WTC11 (cell line): ENCODE measurements at regions not wholly inside any gene's neighbourhood (a gene's known extent, or its start where the extent isn't known, plus 50 kb on each side); places are given as distances from the start of the nearest gene placed in this dataset.

ENCODE experiments used
- ATAC-seq: fragments of 200-7000 bp; cut with Tn5 transposase; 2 replicates; pipeline ENCODE4 v1.10.0; 2021; ENCODE audit warnings: mild to moderate bottlenecking, moderate library complexity
- CTCF ChIA-PET: fragments of 300-600 bp; sonication (Branson Sonifier 250); formaldehyde crosslinking; loops from one replicate; lab custom pipeline; 2021; ENCODE audit warnings: antibody characterized with exemption; lab: Charles Lee
- POLR2A ChIA-PET: fragments of 350-600 bp; sonication (Branson Sonifier 250); formaldehyde crosslinking; loops from one replicate; lab custom pipeline; 2021; ENCODE audit warnings: antibody characterized with exemption; lab: Charles Lee
- DNase-seq: peaks from one replicate; pipeline ENCODE4 v3.0.0; 2021; ENCODE audit warnings: low spot score
- H3K27ac Mint-ChIP-seq: 2 replicates; pipeline ENCODE4 v1.8.0; 2021; ENCODE audit warnings: mixed read lengths
- H3K27me3 Mint-ChIP-seq: 2 replicates; pipeline ENCODE4 v1.8.0; 2021; ENCODE audit warnings: low read depth, mild to moderate bottlenecking, moderate library complexity, mixed read lengths
- H3K36me3 Mint-ChIP-seq: 2 replicates; pipeline ENCODE4 v1.8.0; 2021; ENCODE audit warnings: mixed read lengths
- H3K4me1 Mint-ChIP-seq: 2 replicates; pipeline ENCODE4 v1.8.0; 2022; ENCODE audit warnings: mixed read lengths
- H3K4me3 Mint-ChIP-seq: 2 replicates; pipeline ENCODE4 v1.8.0; 2021; ENCODE audit warnings: mild to moderate bottlenecking, moderate library complexity, mixed read lengths
- H3K9me3 Mint-ChIP-seq: 2 replicates; pipeline ENCODE4 v1.8.0; 2021; ENCODE audit warnings: mixed read lengths
- ARID4B ChIP-seq: sonication (generic); formaldehyde crosslinking; IDR thresholded peaks from 2 replicates; pipeline ENCODE4 v1.8.0; 2023; ENCODE audit warnings: missing genetic modification reagents, mild to moderate bottlenecking, borderline replicate concordance
- ATF1 ChIP-seq: sonication (generic); formaldehyde crosslinking; IDR thresholded peaks from 2 replicates; pipeline ENCODE4 v1.8.1; 2023; ENCODE audit warnings: mild to moderate bottlenecking, moderate library complexity, missing genetic modification reagents
- E2F1 ChIP-seq: sonication (generic); formaldehyde crosslinking; IDR thresholded peaks from 2 replicates; pipeline ENCODE4 v1.8.0; 2022; ENCODE audit warnings: mild to moderate bottlenecking, missing genetic modification reagents
- ELF4 ChIP-seq: sonication (generic); formaldehyde crosslinking; IDR thresholded peaks from 2 replicates; pipeline ENCODE4 v1.8.1; 2022; ENCODE audit warnings: low read depth, mild to moderate bottlenecking, moderate library complexity, missing genetic modification reagents
- HMGXB4 ChIP-seq: sonication (generic); formaldehyde crosslinking; IDR thresholded peaks from 2 replicates; pipeline ENCODE4 v1.8.1; 2023; ENCODE audit warnings: mild to moderate bottlenecking, moderate library complexity, missing genetic modification reagents
- IRF2 ChIP-seq: sonication (generic); formaldehyde crosslinking; IDR thresholded peaks from 2 replicates; pipeline ENCODE4 v1.8.0; 2022; ENCODE audit warnings: low read depth, missing genetic modification reagents, borderline replicate concordance
- JUN ChIP-seq: sonication (generic); formaldehyde crosslinking; IDR thresholded peaks from 2 replicates; pipeline ENCODE4 v1.8.0; 2023; ENCODE audit warnings: mild to moderate bottlenecking, missing genetic modification reagents
- KAT7 ChIP-seq: sonication (generic); formaldehyde crosslinking; IDR thresholded peaks from 2 replicates; pipeline ENCODE4 v1.8.1; 2023; ENCODE audit warnings: missing genetic modification reagents, mild to moderate bottlenecking, borderline replicate concordance
- MXD4 ChIP-seq: fragments of 250-450 bp; sonication (Bioruptor Pico); IDR thresholded peaks from 2 replicates; pipeline ENCODE4 v1.8.0; 2021; ENCODE audit warnings: mild to moderate bottlenecking, moderate library complexity, borderline replicate concordance
- NFYB ChIP-seq: sonication (generic); formaldehyde crosslinking; conservative IDR thresholded peaks from 2 replicates; pipeline ENCODE4 v1.8.0; 2022; ENCODE audit warnings: low read depth, missing genetic modification reagents
- NR1H2 ChIP-seq: sonication (generic); formaldehyde crosslinking; IDR thresholded peaks from 2 replicates; pipeline ENCODE4 v1.9.0; 2021; ENCODE audit warnings: mild to moderate bottlenecking, moderate library complexity, missing genetic modification reagents
- PREB ChIP-seq: sonication (generic); formaldehyde crosslinking; IDR thresholded peaks from 2 replicates; pipeline ENCODE4 v1.8.1; 2022; ENCODE audit warnings: mild to moderate bottlenecking, missing genetic modification reagents, moderate library complexity, borderline replicate concordance
- PRRX2 ChIP-seq: fragments of 250-450 bp; sonication (Bioruptor Pico); IDR thresholded peaks from 2 replicates; pipeline ENCODE4 v1.8.0; 2021; ENCODE audit warnings: mild to moderate bottlenecking
- RORB ChIP-seq: fragments of 250-450 bp; sonication (Bioruptor Pico); IDR thresholded peaks from 2 replicates; pipeline ENCODE4 v1.9.0; 2021; ENCODE audit warnings: mild to moderate bottlenecking
- SMAD3 ChIP-seq: sonication (generic); formaldehyde crosslinking; IDR thresholded peaks from 2 replicates; pipeline ENCODE4 v1.8.0; 2022; ENCODE audit warnings: missing genetic modification reagents, mild to moderate bottlenecking, borderline replicate concordance
- TCF7 ChIP-seq: sonication (generic); formaldehyde crosslinking; IDR thresholded peaks from 2 replicates; pipeline ENCODE4 v1.8.0; 2022; ENCODE audit warnings: mild to moderate bottlenecking, low read depth, missing genetic modification reagents, moderate library complexity
- TEAD1 ChIP-seq: sonication (generic); formaldehyde crosslinking; IDR thresholded peaks from 2 replicates; pipeline ENCODE4 v1.8.0; 2022; ENCODE audit warnings: mild to moderate bottlenecking, missing genetic modification reagents
- TEAD4 ChIP-seq: sonication (generic); formaldehyde crosslinking; IDR thresholded peaks from 2 replicates; pipeline ENCODE4 v1.8.0; 2022; ENCODE audit warnings: mild to moderate bottlenecking, missing genetic modification reagents
- ZBTB21 ChIP-seq: sonication (generic); formaldehyde crosslinking; IDR thresholded peaks from 2 replicates; pipeline ENCODE4 v1.8.1; 2023; ENCODE audit warnings: mild to moderate bottlenecking, missing genetic modification reagents, borderline replicate concordance
- ZMAT4 ChIP-seq: fragments of 250-450 bp; sonication (Bioruptor Pico); IDR thresholded peaks from 2 replicates; pipeline ENCODE4 v1.9.0; 2021; ENCODE audit warnings: mild to moderate bottlenecking
- ZNF121 ChIP-seq: sonication (generic); formaldehyde crosslinking; IDR thresholded peaks from 2 replicates; pipeline ENCODE4 v1.8.0; 2023; ENCODE audit warnings: missing genetic modification reagents
- ZNF138 ChIP-seq: sonication (generic); formaldehyde crosslinking; conservative IDR thresholded peaks from 2 replicates; pipeline ENCODE4 v1.8.1; 2022; ENCODE audit warnings: mild to moderate bottlenecking, moderate library complexity, missing genetic modification reagents
- ZNF317 ChIP-seq: sonication (generic); formaldehyde crosslinking; IDR thresholded peaks from 2 replicates; pipeline ENCODE4 v1.8.1; 2023; ENCODE audit warnings: low read depth, mild to moderate bottlenecking, moderate library complexity, missing genetic modification reagents, borderline replicate concordance
- ZNF512 ChIP-seq: sonication (generic); formaldehyde crosslinking; IDR thresholded peaks from 2 replicates; pipeline ENCODE4 v1.8.1; 2022; ENCODE audit warnings: missing genetic modification reagents, borderline replicate concordance

- TF ChIP-seq HMGXB4 (CRISPR knock-in tag) (no peak), TEAD4 (CRISPR knock-in tag) (no peak), ZNF512 (CRISPR knock-in tag) (no peak), ZNF317 (CRISPR knock-in tag) (no peak), NFYB (CRISPR knock-in tag) (no peak), MXD4 (CRISPR knock-in tag) (no peak), ZNF121 (CRISPR knock-in tag) (no peak), ZMAT4 (CRISPR knock-in tag) (no peak)
- H3K27ac Mint-ChIP-seq: no peak overlapping the region
- peaks cover 26% of the 10 kb centered on the region for H3K9me3 Mint-ChIP-seq
- no peak for ATAC-seq
- CTCF ChIA-PET: interaction anchor here (1.1 kb wide), 1 partner anchor 209 kb away, joined by 3 read pairs; no protein-coding TSS in a partner anchor
- H3K27me3 Mint-ChIP-seq: peaks cover 14% of the 10 kb centered on the region
- DNase-seq: no peak
- H3K4me1 Mint-ChIP-seq: peaks cover 7% of the 10 kb centered on the region; the same call in 1 of the 2 replicates
- H3K36me3 Mint-ChIP-seq: peaks cover 16% of the 10 kb centered on the region
- POLR2A ChIA-PET: no interaction called here
- H3K4me3 Mint-ChIP-seq: no peak overlapping the region
Measured at GRCh38 chr20:51244466-51244865, 221.6 kb upstream of the KCNG1 start.

GRCh38 chr20:51238675-51239305 is 215.9 kb upstream of the KCNG1 start:
- peaks cover 14% of the 10 kb centered on the region for H3K27me3 Mint-ChIP-seq
- no peak for DNase-seq
- no peak overlapping the region for H3K27ac Mint-ChIP-seq
- peaks cover 34% of the 10 kb centered on the region for H3K9me3 Mint-ChIP-seq
- H3K36me3 Mint-ChIP-seq: peaks cover 16% of the 10 kb centered on the region
- CTCF ChIA-PET: interaction anchor here (1.4 kb wide), 1 partner anchor 79 kb away, joined by 3 read pairs; no protein-coding TSS in a partner anchor
- POLR2A ChIA-PET: interaction anchor here (0.7 kb wide), 1 partner anchor 17 kb away, joined by 3 read pairs; no protein-coding TSS in a partner anchor
- no peak for ATAC-seq
- no peak overlapping the region for H3K4me3 Mint-ChIP-seq
- peaks cover 14% of the 10 kb centered on the region for H3K4me1 Mint-ChIP-seq
- TF ChIP-seq ELF4 (CRISPR knock-in tag): no peak
- no peak for TF ChIP-seq NR1H2 (CRISPR knock-in tag)
- no peak for TF ChIP-seq PRRX2
- TF ChIP-seq SMAD3 (CRISPR knock-in tag): no peak
- TF ChIP-seq E2F1 (CRISPR knock-in tag): no peak
- no peak for TF ChIP-seq RORB
- TF ChIP-seq TCF7 (CRISPR knock-in tag): no peak
- no peak for TF ChIP-seq ZNF138
- TF ChIP-seq ARID4B (CRISPR knock-in tag): no peak
- TF ChIP-seq IRF2 (CRISPR knock-in tag): no peak
- TF ChIP-seq TEAD1 (CRISPR knock-in tag): no peak
- TF ChIP-seq JUN (CRISPR knock-in tag): no peak
- no peak for TF ChIP-seq ATF1 (CRISPR knock-in tag)
- no peak for TF ChIP-seq PREB (CRISPR knock-in tag)
- TF ChIP-seq ZBTB21 (CRISPR knock-in tag): no peak
- TF ChIP-seq TEAD4 (CRISPR knock-in tag): no peak
- TF ChIP-seq KAT7 (CRISPR knock-in tag): no peak
